Mesothelial cell of epicardium (in vitro differentiated cells): ENCODE measurements at regions not wholly inside any gene's neighbourhood (a gene's known extent, or its start where the extent isn't known, plus 50 kb on each side); places are given as distances from the start of the nearest gene placed in this dataset.

ENCODE experiments used
- DNase-seq, 2 experiments: peaks; one replicate each; pipeline ENCODE4 v3.0.0; 2021; ENCODE audit warnings: low spot score in 2 of 2; ENCODE audit not compliant: unreplicated experiment in 2 of 2
- H3K27ac Mint-ChIP-seq: 2 replicates; pipeline ENCODE4 v1.8.0; 2021; ENCODE audit warnings: mixed read lengths
- H3K27me3 Mint-ChIP-seq: 2 replicates; pipeline ENCODE4 v1.8.0; 2021; ENCODE audit warnings: low read depth, mixed read lengths
- H3K36me3 Mint-ChIP-seq: 2 replicates; pipeline ENCODE4 v1.8.0; 2021; ENCODE audit warnings: mixed read lengths
- H3K4me1 Mint-ChIP-seq: 2 replicates; pipeline ENCODE4 v1.8.0; 2021; ENCODE audit warnings: mixed read lengths
- H3K4me3 Mint-ChIP-seq: 2 replicates; pipeline ENCODE4 v1.8.0; 2021; ENCODE audit warnings: mild to moderate bottlenecking, moderate library complexity, mixed read lengths
- H3K9me3 Mint-ChIP-seq: 2 replicates; pipeline ENCODE4 v1.8.0; 2021; ENCODE audit warnings: mixed read lengths
- TF ChIP-seq, protein P1 (sequence below): fragments of 200-600 bp; sonication (generic); IDR thresholded peaks from one replicate; pipeline ENCODE4 v1.5.0; 2021; ENCODE audit warnings: antibody characterized with exemption; ENCODE audit not compliant: unreplicated experiment

DNA sequence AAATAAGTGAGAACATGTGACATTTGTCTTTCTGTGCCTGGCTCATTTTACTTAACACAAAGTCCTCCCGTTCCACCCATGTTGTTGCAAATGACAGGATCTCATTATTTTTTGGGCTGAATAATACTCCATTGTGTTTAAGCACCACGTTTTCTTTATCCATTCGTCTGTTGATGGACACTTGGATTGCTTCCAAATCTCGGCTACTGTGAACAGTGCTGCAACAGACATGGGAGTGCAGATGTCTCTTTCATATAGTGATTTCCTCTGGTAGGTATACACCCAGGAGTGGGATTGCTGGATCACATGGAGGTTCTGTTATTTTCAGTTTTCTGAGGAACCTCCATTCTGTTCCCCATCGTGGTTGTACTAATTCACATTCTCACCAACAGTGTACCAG, 264.4 kb upstream of the GALNT17 start:
- TF ChIP-seq, protein P1, sequence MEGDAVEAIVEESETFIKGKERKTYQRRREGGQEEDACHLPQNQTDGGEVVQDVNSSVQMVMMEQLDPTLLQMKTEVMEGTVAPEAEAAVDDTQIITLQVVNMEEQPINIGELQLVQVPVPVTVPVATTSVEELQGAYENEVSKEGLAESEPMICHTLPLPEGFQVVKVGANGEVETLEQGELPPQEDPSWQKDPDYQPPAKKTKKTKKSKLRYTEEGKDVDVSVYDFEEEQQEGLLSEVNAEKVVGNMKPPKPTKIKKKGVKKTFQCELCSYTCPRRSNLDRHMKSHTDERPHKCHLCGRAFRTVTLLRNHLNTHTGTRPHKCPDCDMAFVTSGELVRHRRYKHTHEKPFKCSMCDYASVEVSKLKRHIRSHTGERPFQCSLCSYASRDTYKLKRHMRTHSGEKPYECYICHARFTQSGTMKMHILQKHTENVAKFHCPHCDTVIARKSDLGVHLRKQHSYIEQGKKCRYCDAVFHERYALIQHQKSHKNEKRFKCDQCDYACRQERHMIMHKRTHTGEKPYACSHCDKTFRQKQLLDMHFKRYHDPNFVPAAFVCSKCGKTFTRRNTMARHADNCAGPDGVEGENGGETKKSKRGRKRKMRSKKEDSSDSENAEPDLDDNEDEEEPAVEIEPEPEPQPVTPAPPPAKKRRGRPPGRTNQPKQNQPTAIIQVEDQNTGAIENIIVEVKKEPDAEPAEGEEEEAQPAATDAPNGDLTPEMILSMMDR, result no peak
- Mint-ChIP-seq H3K27ac (no peak overlapping the region), H3K4me3 (no peak overlapping the region), H3K36me3 (peaks cover 2% of the 10 kb centered on the region), H3K4me1 (no peaks in the 10 kb centered on the region), H3K9me3 (peaks cover 23% of the 10 kb centered on the region), H3K27me3 (peaks cover 4% of the 10 kb centered on the region)
- DNase-seq, result no peak

DNA sequence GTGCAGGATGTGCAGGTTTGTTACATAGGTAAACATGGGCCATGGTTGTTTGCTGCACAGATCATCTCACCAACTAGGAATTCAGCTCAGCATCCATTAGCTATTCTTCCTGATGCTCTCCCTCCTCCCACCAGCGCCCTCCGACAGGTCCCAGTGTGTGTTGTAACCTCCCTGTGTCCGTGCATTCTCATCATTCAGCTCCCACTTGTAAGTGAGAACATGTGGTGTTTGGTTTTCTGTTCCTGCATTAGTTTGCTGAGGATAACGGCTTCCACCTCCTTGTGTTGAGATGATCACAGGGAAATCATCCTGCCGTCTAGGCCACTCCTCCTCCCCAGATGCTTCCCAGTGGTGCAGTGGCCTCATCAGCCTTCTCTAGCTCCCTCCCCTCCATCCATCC, 261.6 kb upstream of the GALNT17 start:
- TF ChIP-seq, protein P1, result no peak
- peaks cover 3% of the 10 kb centered on the region for H3K9me3 Mint-ChIP-seq
- no peaks in the 10 kb centered on the region for H3K4me1 Mint-ChIP-seq
- H3K27me3 Mint-ChIP-seq, result peaks cover 7% of the 10 kb centered on the region
- H3K4me3 Mint-ChIP-seq, result no peak overlapping the region
- peaks cover 2% of the 10 kb centered on the region for H3K36me3 Mint-ChIP-seq
- H3K27ac Mint-ChIP-seq, result no peak overlapping the region
- DNase-seq, result no peak

DNA sequence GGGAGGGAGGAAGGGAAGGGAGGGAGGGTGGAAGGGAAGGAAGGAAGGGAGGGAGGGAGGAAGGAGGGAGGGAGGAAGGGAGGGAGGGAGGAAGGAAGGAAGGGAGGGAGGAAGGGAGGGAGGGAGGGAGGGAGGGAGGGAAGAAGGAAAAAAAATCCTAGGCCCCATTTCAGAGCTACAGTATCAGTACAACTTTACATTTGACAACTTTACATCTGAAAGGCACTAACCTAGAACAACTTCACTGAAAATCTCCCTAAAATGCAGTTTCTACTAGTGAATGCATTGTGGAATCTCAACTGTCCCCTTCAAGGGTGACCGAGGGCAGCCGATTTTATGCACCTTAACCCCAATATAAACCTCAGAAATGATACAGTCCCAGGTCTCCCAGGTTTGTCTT, 259.8 kb upstream of the GALNT17 start:
- TF ChIP-seq, protein P1, result no peak
- Mint-ChIP-seq H3K9me3 (peaks cover 11% of the 10 kb centered on the region), H3K27me3 (peaks cover 7% of the 10 kb centered on the region), H3K4me3 (no peak overlapping the region), H3K27ac (no peak overlapping the region), H3K4me1 (no peaks in the 10 kb centered on the region), H3K36me3 (peaks cover 2% of the 10 kb centered on the region)
- no peak for DNase-seq

DNA sequence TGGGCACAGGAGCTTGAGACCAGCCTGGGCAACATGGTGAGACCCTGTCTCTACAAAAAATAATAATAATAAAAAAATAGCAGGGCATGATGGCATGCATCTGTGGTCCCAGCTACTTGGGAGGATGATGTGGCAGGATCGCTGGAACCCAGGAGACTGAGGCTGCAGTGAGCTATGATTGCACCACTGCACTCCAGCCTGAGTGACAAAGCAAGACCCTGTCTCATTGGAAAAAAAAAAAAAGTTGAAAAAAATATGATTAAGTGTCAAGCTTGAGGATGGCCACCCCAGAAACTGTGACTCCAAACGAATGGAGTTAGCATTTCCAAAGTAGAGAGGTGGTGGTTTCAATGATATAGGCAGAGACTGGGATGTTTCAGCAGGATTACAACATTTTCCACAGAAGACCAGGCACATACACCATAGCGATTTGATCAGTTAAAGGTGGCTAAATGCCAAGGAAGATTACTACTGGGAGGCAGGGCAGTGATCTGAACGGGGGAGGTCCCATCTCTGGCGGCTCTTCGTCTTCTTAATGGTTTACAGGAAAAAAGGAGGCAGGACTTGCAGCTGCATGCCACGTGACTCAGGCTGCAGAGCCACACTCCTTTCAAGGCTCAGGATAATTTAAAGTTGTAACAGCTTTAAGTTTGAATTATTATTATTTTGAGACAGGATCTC, 250.6 kb upstream of the GALNT17 start:
- Mint-ChIP-seq H3K4me3 (no peak overlapping the region), H3K27me3 (peaks cover 6% of the 10 kb centered on the region), H3K36me3 (no peaks in the 10 kb centered on the region), H3K9me3 (peaks cover 15% of the 10 kb centered on the region), H3K27ac (no peak overlapping the region), H3K4me1 (peaks cover 15% of the 10 kb centered on the region)
- no peak for DNase-seq
- TF ChIP-seq, protein P1, result no peak

DNA sequence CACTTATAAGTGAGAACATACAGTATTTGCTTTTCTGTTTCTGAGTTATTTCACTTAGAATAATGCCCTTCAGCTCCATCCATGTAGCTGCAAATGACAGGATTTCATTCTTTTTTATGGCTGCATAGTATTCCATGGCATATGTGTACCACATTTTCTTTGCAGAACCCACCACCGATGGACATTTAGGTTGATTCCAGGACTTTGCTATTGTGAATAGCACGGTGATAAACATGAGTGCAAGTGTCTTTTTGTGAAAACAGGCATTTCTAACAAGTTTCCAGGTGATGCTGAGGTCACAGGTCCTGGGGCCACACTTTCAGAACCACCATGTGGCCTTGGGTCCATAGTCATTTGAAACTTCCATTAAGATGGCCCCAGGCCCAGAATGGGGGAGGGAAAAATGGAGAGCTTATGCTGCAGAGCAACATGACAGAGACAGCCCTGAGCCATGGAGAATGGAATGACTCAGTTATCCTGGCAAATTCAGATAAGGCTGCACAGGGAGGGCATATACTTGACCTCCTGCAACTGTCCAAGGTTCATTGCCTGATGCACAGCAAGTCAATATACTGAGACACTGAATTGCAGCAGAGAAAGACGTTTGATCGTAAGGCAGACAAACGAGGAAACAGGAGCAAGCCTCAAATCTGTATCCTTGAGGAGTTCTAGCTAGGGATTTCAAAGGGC, 248.0 kb upstream of the GALNT17 start:
- H3K4me1 Mint-ChIP-seq, result peaks cover 23% of the 10 kb centered on the region
- DNase-seq, result peak in 1 of 2 experiments; percentile 17
- TF ChIP-seq, protein P1, result no peak
- H3K9me3 Mint-ChIP-seq, result peaks cover 13% of the 10 kb centered on the region
- no peak overlapping the region for H3K27ac Mint-ChIP-seq
- no peaks in the 10 kb centered on the region for H3K36me3 Mint-ChIP-seq
- no peak overlapping the region for H3K4me3 Mint-ChIP-seq
- peaks cover 6% of the 10 kb centered on the region for H3K27me3 Mint-ChIP-seq
